BLaER1 (cell line): ENCODE measurements at regions not wholly inside any gene's neighbourhood (a gene's known extent, or its start where the extent isn't known, plus 50 kb on each side); places are given as distances from the start of the nearest gene placed in this dataset.

ENCODE experiments used
- H3K27ac ChIP-seq: shearing (Covaris generic); formaldehyde crosslinking; 2 replicates; pipeline ENCODE4 v1.8.1; 2022
- H3K27me3 ChIP-seq: shearing (Covaris generic); formaldehyde crosslinking; 2 replicates; pipeline ENCODE4 v1.8.1; 2022
- H3K36me3 ChIP-seq: shearing (Covaris generic); formaldehyde crosslinking; 2 replicates; pipeline ENCODE4 v1.8.1; 2022
- H3K4me1 ChIP-seq: shearing (Covaris generic); formaldehyde crosslinking; 2 replicates; pipeline ENCODE4 v1.8.1; 2022
- H3K4me2 ChIP-seq: shearing (Covaris generic); formaldehyde crosslinking; 2 replicates; pipeline ENCODE4 v1.8.1; 2022
- H3K4me3 ChIP-seq: shearing (Covaris generic); formaldehyde crosslinking; 2 replicates; pipeline ENCODE4 v1.8.1; 2022
- H3K9ac ChIP-seq: shearing (Covaris generic); formaldehyde crosslinking; 2 replicates; pipeline ENCODE4 v1.8.1; 2022
- H3K9me3 ChIP-seq: shearing (Covaris generic); formaldehyde crosslinking; 2 replicates; pipeline ENCODE4 v1.8.1; 2022
- H4K20me1 ChIP-seq: shearing (Covaris generic); formaldehyde crosslinking; 2 replicates; pipeline ENCODE4 v1.8.1; 2022
- Cebpa-rat ChIP-seq: shearing (Covaris generic); IDR thresholded peaks from 2 replicates; pipeline ENCODE4 v1.8.1; 2022

- no peak overlapping the region for H3K27ac ChIP-seq
- no peaks in the 10 kb centered on the region for H3K4me1 ChIP-seq
- H3K27me3 ChIP-seq = no peaks in the 10 kb centered on the region
- no peaks in the 10 kb centered on the region for H3K36me3 ChIP-seq
- H3K9me3 ChIP-seq = no peaks in the 10 kb centered on the region
- H4K20me1 ChIP-seq = no peaks in the 10 kb centered on the region
- TF ChIP-seq Cebpa-rat = no peak
- no peak overlapping the region for H3K4me3 ChIP-seq
- no peak overlapping the region for H3K9ac ChIP-seq
- H3K4me2 ChIP-seq = no peak overlapping the region
Observed at GRCh38 chr3:117128872-117129271, 419.3 kb downstream of the TUSC7 start.

- no peaks in the 10 kb centered on the region for H4K20me1 ChIP-seq
- no peaks in the 10 kb centered on the region for H3K27me3 ChIP-seq
- no peaks in the 10 kb centered on the region for H3K9me3 ChIP-seq
- H3K36me3 ChIP-seq = no peaks in the 10 kb centered on the region
- H3K27ac ChIP-seq = no peak overlapping the region
- H3K4me1 ChIP-seq = no peaks in the 10 kb centered on the region
- H3K9ac ChIP-seq = no peak overlapping the region
- H3K4me2 ChIP-seq = no peak overlapping the region
- no peak for TF ChIP-seq Cebpa-rat
- no peak overlapping the region for H3K4me3 ChIP-seq
Observed at GRCh38 chr3:117129516-117129915, 419.9 kb downstream of the TUSC7 start.

- H3K36me3 ChIP-seq = no peaks in the 10 kb centered on the region
- no peak overlapping the region for H3K9ac ChIP-seq
- no peaks in the 10 kb centered on the region for H3K27me3 ChIP-seq
- no peaks in the 10 kb centered on the region for H4K20me1 ChIP-seq
- no peak for TF ChIP-seq Cebpa-rat
- H3K27ac ChIP-seq = no peak overlapping the region
- H3K4me3 ChIP-seq = no peak overlapping the region
- no peaks in the 10 kb centered on the region for H3K4me1 ChIP-seq
- H3K9me3 ChIP-seq = no peaks in the 10 kb centered on the region
- H3K4me2 ChIP-seq = no peak overlapping the region
Observed at GRCh38 chr3:117130222-117130621, 420.6 kb downstream of the TUSC7 start.

GRCh38 chr3:117131259-117131658, 421.7 kb downstream of the TUSC7 start:
- H3K4me1 ChIP-seq = no peaks in the 10 kb centered on the region
- H3K27ac ChIP-seq = no peak overlapping the region
- TF ChIP-seq Cebpa-rat = no peak
- no peak overlapping the region for H3K4me2 ChIP-seq
- H4K20me1 ChIP-seq = no peaks in the 10 kb centered on the region
- no peak overlapping the region for H3K9ac ChIP-seq
- no peaks in the 10 kb centered on the region for H3K27me3 ChIP-seq
- H3K9me3 ChIP-seq = no peaks in the 10 kb centered on the region
- no peaks in the 10 kb centered on the region for H3K36me3 ChIP-seq
- H3K4me3 ChIP-seq = no peak overlapping the region

GRCh38 chr3:117133066-117133465, 423.5 kb downstream of the TUSC7 start:
- Histone ChIP-seq H3K27me3 (no peaks in the 10 kb centered on the region), H3K9me3 (no peaks in the 10 kb centered on the region), H3K4me2 (no peak overlapping the region), H3K36me3 (no peaks in the 10 kb centered on the region), H3K27ac (no peak overlapping the region), H4K20me1 (no peaks in the 10 kb centered on the region), H3K4me1 (no peaks in the 10 kb centered on the region), H3K9ac (no peak overlapping the region), H3K4me3 (no peak overlapping the region)
- no peak for TF ChIP-seq Cebpa-rat

GRCh38 chr3:117135207-117135606, 425.6 kb downstream of the TUSC7 start:
- Histone ChIP-seq H3K27ac (no peak overlapping the region), H3K4me3 (no peak overlapping the region), H3K4me2 (no peak overlapping the region), H3K27me3 (no peaks in the 10 kb centered on the region), H3K9ac (no peak overlapping the region), H3K9me3 (no peaks in the 10 kb centered on the region), H4K20me1 (no peaks in the 10 kb centered on the region), H3K36me3 (no peaks in the 10 kb centered on the region), H3K4me1 (no peaks in the 10 kb centered on the region)
- no peak for TF ChIP-seq Cebpa-rat

- no peaks in the 10 kb centered on the region for H3K36me3 ChIP-seq
- no peak for TF ChIP-seq Cebpa-rat
- H3K9ac ChIP-seq = no peak overlapping the region
- no peaks in the 10 kb centered on the region for H3K9me3 ChIP-seq
- H3K27ac ChIP-seq = no peak overlapping the region
- no peaks in the 10 kb centered on the region for H4K20me1 ChIP-seq
- no peaks in the 10 kb centered on the region for H3K27me3 ChIP-seq
- no peak overlapping the region for H3K4me3 ChIP-seq
- no peaks in the 10 kb centered on the region for H3K4me1 ChIP-seq
- no peak overlapping the region for H3K4me2 ChIP-seq
Observed at GRCh38 chr3:117136003-117136402, 426.4 kb downstream of the TUSC7 start.

GRCh38 chr3:117137065-117137464, 427.5 kb downstream of the TUSC7 start:
- Histone ChIP-seq H3K27me3 (no peaks in the 10 kb centered on the region), H3K4me3 (no peak overlapping the region), H4K20me1 (no peaks in the 10 kb centered on the region), H3K4me1 (no peaks in the 10 kb centered on the region), H3K36me3 (no peaks in the 10 kb centered on the region), H3K9me3 (no peaks in the 10 kb centered on the region), H3K4me2 (no peak overlapping the region), H3K27ac (no peak overlapping the region), H3K9ac (no peak overlapping the region)
- no peak for TF ChIP-seq Cebpa-rat

- no peak for TF ChIP-seq Cebpa-rat
- no peak overlapping the region for H3K27ac ChIP-seq
Observed at GRCh38 chr3:117139681-117140080, 430.1 kb downstream of the TUSC7 start.

GRCh38 chr3:117141812-117142211, 432.2 kb downstream of the TUSC7 start:
- Histone ChIP-seq H4K20me1 (no peaks in the 10 kb centered on the region), H3K27me3 (no peaks in the 10 kb centered on the region), H3K9me3 (no peaks in the 10 kb centered on the region), H3K36me3 (no peaks in the 10 kb centered on the region), H3K27ac (no peak overlapping the region), H3K4me3 (no peak overlapping the region), H3K9ac (no peak overlapping the region), H3K4me1 (no peaks in the 10 kb centered on the region), H3K4me2 (no peak overlapping the region)
- no peak for TF ChIP-seq Cebpa-rat

More at GRCh38 chr3:117139681-117140080, 430.1 kb downstream of the TUSC7 start:
- no peaks in the 10 kb centered on the region for H4K20me1 ChIP-seq
- no peak overlapping the region for H3K4me2 ChIP-seq
- no peaks in the 10 kb centered on the region for H3K36me3 ChIP-seq
- H3K27me3 ChIP-seq = no peaks in the 10 kb centered on the region
- no peaks in the 10 kb centered on the region for H3K4me1 ChIP-seq
- H3K9ac ChIP-seq = no peak overlapping the region
- H3K9me3 ChIP-seq = no peaks in the 10 kb centered on the region
- H3K4me3 ChIP-seq = no peak overlapping the region

GRCh38 chr3:117144853-117145252, 435.3 kb downstream of the TUSC7 start:
- H3K9me3 ChIP-seq = no peaks in the 10 kb centered on the region
- no peak overlapping the region for H3K4me2 ChIP-seq
- H3K4me1 ChIP-seq = no peaks in the 10 kb centered on the region
- H3K27me3 ChIP-seq = no peaks in the 10 kb centered on the region
- H3K27ac ChIP-seq = no peak overlapping the region
- no peaks in the 10 kb centered on the region for H3K36me3 ChIP-seq
- no peaks in the 10 kb centered on the region for H4K20me1 ChIP-seq
- H3K9ac ChIP-seq = no peak overlapping the region
- TF ChIP-seq Cebpa-rat = no peak
- no peak overlapping the region for H3K4me3 ChIP-seq
